ENCODE measurements at regions not wholly inside any gene's neighbourhood (a gene's known extent, or its start where the extent isn't known, plus 50 kb on each side); places are given as distances from the start of the nearest gene placed in this dataset.

DNA sequence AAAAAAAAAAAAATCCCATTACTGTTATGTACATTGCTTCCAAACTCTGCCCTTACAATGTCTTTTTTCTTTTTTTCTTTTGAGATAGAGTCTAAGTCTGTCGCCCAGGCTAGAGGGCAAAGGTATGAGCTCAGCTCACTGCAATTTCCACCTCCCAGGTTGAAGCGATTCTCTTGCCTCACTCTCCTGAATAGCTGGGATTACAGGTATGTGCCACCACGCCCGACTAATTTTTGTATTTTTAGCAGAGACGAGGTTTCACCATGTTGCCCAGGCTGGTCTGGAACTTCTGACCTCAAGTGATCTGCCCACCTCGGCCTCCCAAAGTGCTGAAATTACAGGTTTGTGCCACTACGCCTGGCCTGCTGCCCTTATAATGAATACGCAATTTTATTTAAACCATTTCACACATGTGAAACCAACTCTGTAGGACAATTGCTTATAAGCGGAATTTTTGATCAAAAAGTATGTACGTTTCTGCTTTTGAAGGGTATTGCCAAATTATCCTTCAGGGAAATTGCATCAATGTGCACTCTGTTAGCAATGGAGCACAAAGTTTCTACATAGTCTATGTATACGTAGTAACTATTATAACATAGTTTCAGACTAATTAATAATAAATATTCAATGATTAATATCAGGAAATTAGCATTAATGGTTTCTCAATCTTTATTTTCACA, 55.7 kb upstream of the ACTR3 start:
- TF ChIP-seq, protein P1, sequence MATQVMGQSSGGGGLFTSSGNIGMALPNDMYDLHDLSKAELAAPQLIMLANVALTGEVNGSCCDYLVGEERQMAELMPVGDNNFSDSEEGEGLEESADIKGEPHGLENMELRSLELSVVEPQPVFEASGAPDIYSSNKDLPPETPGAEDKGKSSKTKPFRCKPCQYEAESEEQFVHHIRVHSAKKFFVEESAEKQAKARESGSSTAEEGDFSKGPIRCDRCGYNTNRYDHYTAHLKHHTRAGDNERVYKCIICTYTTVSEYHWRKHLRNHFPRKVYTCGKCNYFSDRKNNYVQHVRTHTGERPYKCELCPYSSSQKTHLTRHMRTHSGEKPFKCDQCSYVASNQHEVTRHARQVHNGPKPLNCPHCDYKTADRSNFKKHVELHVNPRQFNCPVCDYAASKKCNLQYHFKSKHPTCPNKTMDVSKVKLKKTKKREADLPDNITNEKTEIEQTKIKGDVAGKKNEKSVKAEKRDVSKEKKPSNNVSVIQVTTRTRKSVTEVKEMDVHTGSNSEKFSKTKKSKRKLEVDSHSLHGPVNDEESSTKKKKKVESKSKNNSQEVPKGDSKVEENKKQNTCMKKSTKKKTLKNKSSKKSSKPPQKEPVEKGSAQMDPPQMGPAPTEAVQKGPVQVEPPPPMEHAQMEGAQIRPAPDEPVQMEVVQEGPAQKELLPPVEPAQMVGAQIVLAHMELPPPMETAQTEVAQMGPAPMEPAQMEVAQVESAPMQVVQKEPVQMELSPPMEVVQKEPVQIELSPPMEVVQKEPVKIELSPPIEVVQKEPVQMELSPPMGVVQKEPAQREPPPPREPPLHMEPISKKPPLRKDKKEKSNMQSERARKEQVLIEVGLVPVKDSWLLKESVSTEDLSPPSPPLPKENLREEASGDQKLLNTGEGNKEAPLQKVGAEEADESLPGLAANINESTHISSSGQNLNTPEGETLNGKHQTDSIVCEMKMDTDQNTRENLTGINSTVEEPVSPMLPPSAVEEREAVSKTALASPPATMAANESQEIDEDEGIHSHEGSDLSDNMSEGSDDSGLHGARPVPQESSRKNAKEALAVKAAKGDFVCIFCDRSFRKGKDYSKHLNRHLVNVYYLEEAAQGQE (IDR thresholded peaks at IDR 0.05; ENCODE audit: low read depth, low read length) = no peak
- TF ChIP-seq, protein P2, sequence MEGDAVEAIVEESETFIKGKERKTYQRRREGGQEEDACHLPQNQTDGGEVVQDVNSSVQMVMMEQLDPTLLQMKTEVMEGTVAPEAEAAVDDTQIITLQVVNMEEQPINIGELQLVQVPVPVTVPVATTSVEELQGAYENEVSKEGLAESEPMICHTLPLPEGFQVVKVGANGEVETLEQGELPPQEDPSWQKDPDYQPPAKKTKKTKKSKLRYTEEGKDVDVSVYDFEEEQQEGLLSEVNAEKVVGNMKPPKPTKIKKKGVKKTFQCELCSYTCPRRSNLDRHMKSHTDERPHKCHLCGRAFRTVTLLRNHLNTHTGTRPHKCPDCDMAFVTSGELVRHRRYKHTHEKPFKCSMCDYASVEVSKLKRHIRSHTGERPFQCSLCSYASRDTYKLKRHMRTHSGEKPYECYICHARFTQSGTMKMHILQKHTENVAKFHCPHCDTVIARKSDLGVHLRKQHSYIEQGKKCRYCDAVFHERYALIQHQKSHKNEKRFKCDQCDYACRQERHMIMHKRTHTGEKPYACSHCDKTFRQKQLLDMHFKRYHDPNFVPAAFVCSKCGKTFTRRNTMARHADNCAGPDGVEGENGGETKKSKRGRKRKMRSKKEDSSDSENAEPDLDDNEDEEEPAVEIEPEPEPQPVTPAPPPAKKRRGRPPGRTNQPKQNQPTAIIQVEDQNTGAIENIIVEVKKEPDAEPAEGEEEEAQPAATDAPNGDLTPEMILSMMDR (IDR thresholded peaks at IDR 0.05) = no peak
- TF ChIP-seq RAD21 (IDR thresholded peaks at IDR 0.05; ENCODE audit: low read length) (no peak), SMC3 (IDR thresholded peaks at IDR 0.05; ENCODE audit: low read depth, low read length) (no peak), EZH2phosphoT487 (IDR thresholded peaks at IDR 0.05; ENCODE audit: borderline replicate concordance, low read depth) (no peak), GATA2 (CRISPR knock-in tag; IDR thresholded peaks at IDR 0.05) (no peak), FOXJ3 (CRISPR knock-in tag; IDR thresholded peaks at IDR 0.05) (no peak)
- TF ChIP-seq, protein P3, sequence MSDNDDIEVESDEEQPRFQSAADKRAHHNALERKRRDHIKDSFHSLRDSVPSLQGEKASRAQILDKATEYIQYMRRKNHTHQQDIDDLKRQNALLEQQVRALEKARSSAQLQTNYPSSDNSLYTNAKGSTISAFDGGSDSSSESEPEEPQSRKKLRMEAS (IDR thresholded peaks at IDR 0.05; ENCODE audit: low read depth) = no peak
